DND-41 (cell line): ENCODE measurements at regions not wholly inside any gene's neighbourhood (a gene's known extent, or its start where the extent isn't known, plus 50 kb on each side); places are given as distances from the start of the nearest gene placed in this dataset.

Source experiments
- ATAC-seq: fragments of 200-7000 bp; cut with Tn5 transposase; 3 replicates; pipeline ENCODE4 v1.9.1; 2021; ENCODE audit warnings: low read depth; ENCODE audit not compliant: insufficient read depth
- DNase-seq: peaks from one replicate; pipeline ENCODE4 v3.0.0-alpha.2; 2020
- H2AFZ ChIP-seq: 2 replicates; pipeline ENCODE4 v1.6.0; 2012; ENCODE audit warnings: low read depth, low read length
- H3K27ac ChIP-seq: 2 replicates; pipeline ENCODE4 v1.5.1; 2012; ENCODE audit warnings: low read length, inconsistent platforms
- H3K27me3 ChIP-seq: fragments of 200-600 bp; sonication (generic); 2 replicates; pipeline ENCODE4 v1.6.0; 2012; ENCODE audit warnings: low read length, mild to moderate bottlenecking, inconsistent platforms; ENCODE audit not compliant: insufficient read depth, poor library complexity
- H3K36me3 ChIP-seq: 2 replicates; pipeline ENCODE4 v1.5.1; 2012; ENCODE audit warnings: low read length, inconsistent platforms; ENCODE audit not compliant: insufficient read depth
- H3K4me1 ChIP-seq: 2 replicates; pipeline ENCODE4 v1.5.1; 2012; ENCODE audit warnings: mild to moderate bottlenecking, low read length; ENCODE audit not compliant: insufficient read depth
- H3K4me2 ChIP-seq: 2 replicates; pipeline ENCODE4 v1.6.0; 2012; ENCODE audit warnings: mild to moderate bottlenecking, moderate library complexity, low read length, inconsistent platforms; ENCODE audit not compliant: insufficient read depth
- H3K4me3 ChIP-seq, 2 experiments: fragments of 200-600 bp in 1 of 2; shearing (Covaris generic) in 1 of 2; 2 replicates each; pipeline ENCODE4 v1.5.1; 2012 to 2016; ENCODE audit warnings: inconsistent platforms in 2 of 2, low read length in 2 of 2, mild to moderate bottlenecking in 2 of 2, low read depth in 1 of 2, moderate library complexity in 1 of 2
- H3K79me2 ChIP-seq: 2 replicates; pipeline ENCODE4 v1.6.0; 2012; ENCODE audit warnings: low read length, inconsistent platforms; ENCODE audit not compliant: insufficient read depth
- H3K9ac ChIP-seq: 2 replicates; pipeline ENCODE4 v1.6.0; 2012; ENCODE audit warnings: low read depth, mild to moderate bottlenecking, inconsistent platforms, low read length, moderate library complexity
- H3K9me3 ChIP-seq: 2 replicates; pipeline ENCODE4 v1.5.1; 2012; ENCODE audit warnings: low read length, moderate library complexity, mild to moderate bottlenecking, inconsistent platforms; ENCODE audit not compliant: insufficient read depth, severe bottlenecking
- H4K20me1 ChIP-seq: 2 replicates; pipeline ENCODE4 v1.6.0; 2012; ENCODE audit warnings: low read length; ENCODE audit not compliant: insufficient read depth
- CTCF ChIP-seq: IDR thresholded peaks from 2 replicates; pipeline ENCODE4 v1.5.1; 2012; ENCODE audit warnings: borderline replicate concordance, low read length, moderate library complexity, mild to moderate bottlenecking; ENCODE audit not compliant: poor library complexity, severe bottlenecking; ENCODE audit errors: extremely low read depth
- EZH2 ChIP-seq: IDR thresholded peaks from 3 replicates; pipeline ENCODE4 v1.6.1; 2012; ENCODE audit warnings: borderline replicate concordance, low read depth, mild to moderate bottlenecking, moderate library complexity, low read length, inconsistent platforms; ENCODE audit not compliant: severe bottlenecking

GRCh38 chr5:124639095-124639665, 107.3 kb downstream of the ZNF608 start:
- Histone ChIP-seq H4K20me1 (no peaks in the 10 kb centered on the region), H3K4me2 (no peak overlapping the region), H2AFZ (no peak overlapping the region), H3K9ac (no peak overlapping the region), H3K27ac (no peak overlapping the region), H3K4me1 (peaks cover 10% of the 10 kb centered on the region), H3K27me3 (no peaks in the 10 kb centered on the region), H3K4me3 (no peak overlapping the region), H3K79me2 (no peaks in the 10 kb centered on the region), H3K9me3 (no peaks in the 10 kb centered on the region), H3K36me3 (no peaks in the 10 kb centered on the region)
- TF ChIP-seq EZH2 (no peak), CTCF (no peak)
- no peak for ATAC-seq
- no peak for DNase-seq

- DNase-seq (no peak), ATAC-seq (no peak)
- H3K27me3 ChIP-seq, result no peaks in the 10 kb centered on the region
- no peaks in the 10 kb centered on the region for H3K9me3 ChIP-seq
- no peak overlapping the region for H3K27ac ChIP-seq
- no peak for TF ChIP-seq EZH2
- no peak for TF ChIP-seq CTCF
- H4K20me1 ChIP-seq, result no peaks in the 10 kb centered on the region
- H3K9ac ChIP-seq, result no peak overlapping the region
- H3K4me3 ChIP-seq, result no peak overlapping the region
- no peaks in the 10 kb centered on the region for H3K36me3 ChIP-seq
- no peaks in the 10 kb centered on the region for H3K79me2 ChIP-seq
- no peak overlapping the region for H3K4me2 ChIP-seq
- H3K4me1 ChIP-seq, result no peaks in the 10 kb centered on the region
- H2AFZ ChIP-seq, result no peak overlapping the region
Measured at GRCh38 chr5:124637011-124637410, 109.4 kb downstream of the ZNF608 start.

- no peak overlapping the region for H3K4me2 ChIP-seq
- no peak overlapping the region for H3K4me3 ChIP-seq
- no peaks in the 10 kb centered on the region for H3K9me3 ChIP-seq
- H3K9ac ChIP-seq, result no peak overlapping the region
- H3K79me2 ChIP-seq, result no peaks in the 10 kb centered on the region
- no peaks in the 10 kb centered on the region for H4K20me1 ChIP-seq
- H2AFZ ChIP-seq, result no peak overlapping the region
- no peak for DNase-seq
- no peaks in the 10 kb centered on the region for H3K27me3 ChIP-seq
- peaks cover 7% of the 10 kb centered on the region for H3K4me1 ChIP-seq
- H3K27ac ChIP-seq, result no peak overlapping the region
- no peak for ATAC-seq
- no peak for TF ChIP-seq EZH2
- no peaks in the 10 kb centered on the region for H3K36me3 ChIP-seq
Measured at GRCh38 chr5:124634741-124635323, 111.6 kb downstream of the ZNF608 start.

- Histone ChIP-seq H3K36me3 (no peaks in the 10 kb centered on the region), H3K4me2 (no peak overlapping the region)
Measured at GRCh38 chr5:124634228-124634739, 112.2 kb downstream of the ZNF608 start.

More at GRCh38 chr5:124634228-124634739, 112.2 kb downstream of the ZNF608 start:
- no peak for DNase-seq
- Histone ChIP-seq H3K27me3 (no peaks in the 10 kb centered on the region), H3K27ac (no peak overlapping the region), H3K79me2 (no peaks in the 10 kb centered on the region), H3K4me3 (no peak overlapping the region), H3K9ac (no peak overlapping the region), H4K20me1 (no peaks in the 10 kb centered on the region), H3K9me3 (no peaks in the 10 kb centered on the region), H3K4me1 (peaks cover 7% of the 10 kb centered on the region), H2AFZ (no peak overlapping the region)
- no peak for ATAC-seq
- TF ChIP-seq CTCF (no peak), EZH2 (no peak)
